Calu3 (cell line): ENCODE measurements at regions not wholly inside any gene's neighbourhood (a gene's known extent, or its start where the extent isn't known, plus 50 kb on each side); places are given as distances from the start of the nearest gene placed in this dataset.

Experiments used
- BruUV-seq: library from RNA; stranded (reverse); fragments of 400-500 nt; replicated peaks from 2 replicates; lab custom pipeline; 2021; lab: Mats Ljungman, UMichigan
- CTCF ChIA-PET: fragments of 300-600 bp; sonication (Branson Sonifier 250); formaldehyde crosslinking; loops from one replicate; lab custom pipeline; 2022; ENCODE audit warnings: antibody characterized with exemption; lab: Charles Lee
- DNase-seq: peaks from one replicate; pipeline ENCODE4 v3.0.0; 2022
- H3K27ac Mint-ChIP-seq: one replicate; pipeline ENCODE4 v1.8.0; 2022; ENCODE audit warnings: mixed read lengths; ENCODE audit not compliant: unreplicated experiment
- H3K27me3 Mint-ChIP-seq: one replicate; pipeline ENCODE4 v1.8.0; 2022; ENCODE audit warnings: mixed read lengths; ENCODE audit not compliant: unreplicated experiment
- H3K36me3 Mint-ChIP-seq: one replicate; pipeline ENCODE4 v1.8.0; 2022; ENCODE audit warnings: mild to moderate bottlenecking, moderate library complexity, mixed read lengths; ENCODE audit not compliant: insufficient read depth, unreplicated experiment
- H3K4me1 Mint-ChIP-seq: one replicate; pipeline ENCODE4 v1.8.0; 2022; ENCODE audit warnings: mild to moderate bottlenecking, low read depth, mixed read lengths; ENCODE audit not compliant: unreplicated experiment
- H3K4me3 Mint-ChIP-seq: one replicate; pipeline ENCODE4 v1.8.0; 2022; ENCODE audit warnings: mild to moderate bottlenecking, low read depth, moderate library complexity, mixed read lengths; ENCODE audit not compliant: unreplicated experiment
- H3K9me3 Mint-ChIP-seq: one replicate; pipeline ENCODE4 v1.8.0; 2022; ENCODE audit warnings: low read depth, mixed read lengths; ENCODE audit not compliant: unreplicated experiment
- CTCF ChIP-seq: fragments of 200-600 bp; IDR thresholded peaks from one replicate; pipeline ENCODE4 v1.8.0; 2022; ENCODE audit warnings: antibody characterized with exemption; ENCODE audit not compliant: unreplicated experiment
- intact Hi-C: fragments of 100-400 bp; cut with micrococcal nuclease; formaldehyde crosslinking; loops from one replicate; pipeline ENCODE4 v1.10.0; 2022; ENCODE audit not compliant: unreplicated experiment

- Mint-ChIP-seq H3K36me3 (no peaks in the 10 kb centered on the region), H3K27me3 (no peaks in the 10 kb centered on the region), H3K4me1 (no peaks in the 10 kb centered on the region), H3K4me3 (no peak overlapping the region), H3K9me3 (peaks cover 17% of the 10 kb centered on the region), H3K27ac (no peak overlapping the region)
- DNase-seq: no peak
- intact Hi-C loops: no loop called here
- TF ChIP-seq CTCF: no peak
- no TSS peak for BruUV-seq
- CTCF ChIA-PET: no interaction called here
These were observed 987.9 kb downstream of the KCNMA1 start for GRCh38 chr10:76649723-76650127.

GRCh38 chr10:76649254-76649653 is 988.4 kb downstream of the KCNMA1 start:
- no TSS peak for BruUV-seq
- Mint-ChIP-seq H3K4me3 (no peak overlapping the region), H3K36me3 (no peaks in the 10 kb centered on the region), H3K27ac (no peak overlapping the region), H3K9me3 (peaks cover 17% of the 10 kb centered on the region), H3K27me3 (no peaks in the 10 kb centered on the region), H3K4me1 (no peaks in the 10 kb centered on the region)
- intact Hi-C loops: no loop called here
- no peak for TF ChIP-seq CTCF
- DNase-seq: no peak
- CTCF ChIA-PET: no interaction called here

- no peak for DNase-seq
- no peak for TF ChIP-seq CTCF
- BruUV-seq: no TSS peak
- H3K4me3 Mint-ChIP-seq: no peak overlapping the region
- no peak overlapping the region for H3K27ac Mint-ChIP-seq
- no peaks in the 10 kb centered on the region for H3K4me1 Mint-ChIP-seq
- H3K9me3 Mint-ChIP-seq: peaks cover 13% of the 10 kb centered on the region
- H3K27me3 Mint-ChIP-seq: no peaks in the 10 kb centered on the region
- H3K36me3 Mint-ChIP-seq: no peaks in the 10 kb centered on the region
- CTCF ChIA-PET: no interaction called here
- intact Hi-C loops: no loop called here
These were observed 990.3 kb downstream of the KCNMA1 start for GRCh38 chr10:76647301-76647700.

- Mint-ChIP-seq H3K9me3 (peaks cover 12% of the 10 kb centered on the region), H3K4me3 (no peak overlapping the region), H3K4me1 (no peaks in the 10 kb centered on the region), H3K27ac (no peak overlapping the region), H3K36me3 (no peaks in the 10 kb centered on the region), H3K27me3 (no peaks in the 10 kb centered on the region)
- no peak for TF ChIP-seq CTCF
- BruUV-seq: no TSS peak
- CTCF ChIA-PET: no interaction called here
- intact Hi-C loops: no loop called here
- no peak for DNase-seq
These were observed 992.3 kb downstream of the KCNMA1 start for GRCh38 chr10:76645341-76645740.
